BLaER1 (cell line): ENCODE measurements at regions not wholly inside any gene's neighbourhood (a gene's known extent, or its start where the extent isn't known, plus 50 kb on each side); places are given as distances from the start of the nearest gene placed in this dataset.
"Not testable (repeated sequence)": the region's sequence is repeated elsewhere in the genome, so short reads cannot be mapped to it uniquely, and the experiment has no call there.

Experiments
- H3K27ac ChIP-seq: shearing (Covaris generic); formaldehyde crosslinking; 2 replicates; pipeline ENCODE4 v1.8.1; 2022
- H3K27me3 ChIP-seq: shearing (Covaris generic); formaldehyde crosslinking; 2 replicates; pipeline ENCODE4 v1.8.1; 2022
- H3K36me3 ChIP-seq: shearing (Covaris generic); formaldehyde crosslinking; 2 replicates; pipeline ENCODE4 v1.8.1; 2022
- H3K4me1 ChIP-seq: shearing (Covaris generic); formaldehyde crosslinking; 2 replicates; pipeline ENCODE4 v1.8.1; 2022
- H3K4me2 ChIP-seq: shearing (Covaris generic); formaldehyde crosslinking; 2 replicates; pipeline ENCODE4 v1.8.1; 2022
- H3K4me3 ChIP-seq: shearing (Covaris generic); formaldehyde crosslinking; 2 replicates; pipeline ENCODE4 v1.8.1; 2022
- H3K9ac ChIP-seq: shearing (Covaris generic); formaldehyde crosslinking; 2 replicates; pipeline ENCODE4 v1.8.1; 2022
- H3K9me3 ChIP-seq: shearing (Covaris generic); formaldehyde crosslinking; 2 replicates; pipeline ENCODE4 v1.8.1; 2022
- H4K20me1 ChIP-seq: shearing (Covaris generic); formaldehyde crosslinking; 2 replicates; pipeline ENCODE4 v1.8.1; 2022
- Cebpa-rat ChIP-seq: shearing (Covaris generic); IDR thresholded peaks from 2 replicates; pipeline ENCODE4 v1.8.1; 2022

GRCh38 chr1:219560856-219561255, 52.0 kb downstream of the ZC3H11B start:
- no peaks in the 10 kb centered on the region for H3K4me1 ChIP-seq
- H3K36me3 ChIP-seq = no peaks in the 10 kb centered on the region
- no peak for TF ChIP-seq Cebpa-rat
- H3K27ac ChIP-seq = no peak overlapping the region
- H3K27me3 ChIP-seq = no peaks in the 10 kb centered on the region
- no peak overlapping the region for H3K9ac ChIP-seq
- no peaks in the 10 kb centered on the region for H3K9me3 ChIP-seq
- H3K4me3 ChIP-seq = no peak overlapping the region
- H4K20me1 ChIP-seq = no peaks in the 10 kb centered on the region
- H3K4me2 ChIP-seq = no peak overlapping the region

GRCh38 chr1:219559899-219560298, 53.0 kb downstream of the ZC3H11B start:
- H4K20me1 ChIP-seq = no peaks in the 10 kb centered on the region
- TF ChIP-seq Cebpa-rat = no peak
- no peaks in the 10 kb centered on the region for H3K4me1 ChIP-seq
- H3K27me3 ChIP-seq = no peaks in the 10 kb centered on the region
- H3K9ac ChIP-seq = no peak overlapping the region
- no peaks in the 10 kb centered on the region for H3K36me3 ChIP-seq
- H3K4me3 ChIP-seq = no peak overlapping the region
- no peak overlapping the region for H3K4me2 ChIP-seq
- H3K9me3 ChIP-seq = no peaks in the 10 kb centered on the region
- H3K27ac ChIP-seq = no peak overlapping the region

- no peak overlapping the region for H3K4me3 ChIP-seq
- no peaks in the 10 kb centered on the region for H3K9me3 ChIP-seq
- no peaks in the 10 kb centered on the region for H4K20me1 ChIP-seq
- H3K27ac ChIP-seq = no peak overlapping the region
- H3K4me1 ChIP-seq = no peaks in the 10 kb centered on the region
- H3K4me2 ChIP-seq = no peak overlapping the region
- no peaks in the 10 kb centered on the region for H3K36me3 ChIP-seq
- no peak for TF ChIP-seq Cebpa-rat
- H3K9ac ChIP-seq = no peak overlapping the region
- H3K27me3 ChIP-seq = no peaks in the 10 kb centered on the region
These were observed 57.1 kb downstream of the ZC3H11B start for GRCh38 chr1:219555806-219556205.

GRCh38 chr1:219555031-219555692, 57.7 kb downstream of the ZC3H11B start:
- H3K36me3 ChIP-seq = no peaks in the 10 kb centered on the region
- no peak overlapping the region for H3K4me3 ChIP-seq
- no peak overlapping the region for H3K27ac ChIP-seq
- TF ChIP-seq Cebpa-rat = no peak
- H3K9me3 ChIP-seq = no peaks in the 10 kb centered on the region
- H3K4me2 ChIP-seq = no peak overlapping the region
- no peak overlapping the region for H3K9ac ChIP-seq
- no peaks in the 10 kb centered on the region for H4K20me1 ChIP-seq
- no peaks in the 10 kb centered on the region for H3K27me3 ChIP-seq
- H3K4me1 ChIP-seq = peaks cover under 1% of the 10 kb centered on the region

- no peaks in the 10 kb centered on the region for H3K36me3 ChIP-seq
- no peak overlapping the region for H3K27ac ChIP-seq
- no peak for TF ChIP-seq Cebpa-rat
- H3K9ac ChIP-seq = no peak overlapping the region
- H4K20me1 ChIP-seq = no peaks in the 10 kb centered on the region
- no peaks in the 10 kb centered on the region for H3K27me3 ChIP-seq
- H3K9me3 ChIP-seq = no peaks in the 10 kb centered on the region
- H3K4me2 ChIP-seq = no peak overlapping the region
- H3K4me3 ChIP-seq = no peak overlapping the region
- H3K4me1 ChIP-seq = peaks cover 12% of the 10 kb centered on the region
These were observed 58.9 kb downstream of the ZC3H11B start for GRCh38 chr1:219553934-219554502.

GRCh38 chr1:219550201-219550600, 62.7 kb downstream of the ZC3H11B start:
- Histone ChIP-seq H3K36me3 (no peaks in the 10 kb centered on the region), H3K9me3 (0 out of 2 replicates have a peak, but pooled peaks cover 10% of the 10 kb centered on the region), H3K27ac (no peak overlapping the region), H3K4me1 (peaks cover 16% of the 10 kb centered on the region), H3K4me3 (no peak overlapping the region), H3K4me2 (peak overlapping the region; percentile 48), H3K9ac (no peak overlapping the region), H4K20me1 (no peaks in the 10 kb centered on the region), H3K27me3 (no peaks in the 10 kb centered on the region)
- TF ChIP-seq Cebpa-rat = no peak

- H3K27ac ChIP-seq = no peak overlapping the region
- no peaks in the 10 kb centered on the region for H3K36me3 ChIP-seq
- H3K9me3 ChIP-seq = 0 out of 2 replicates have a peak, but pooled peaks cover 10% of the 10 kb centered on the region
- H3K27me3 ChIP-seq = no peaks in the 10 kb centered on the region
- peaks cover 16% of the 10 kb centered on the region for H3K4me1 ChIP-seq
- no peak for TF ChIP-seq Cebpa-rat
- H3K4me3 ChIP-seq = no peak overlapping the region
- H3K4me2 ChIP-seq = peak overlapping the region; percentile 48
- H3K9ac ChIP-seq = no peak overlapping the region
- no peaks in the 10 kb centered on the region for H4K20me1 ChIP-seq
These were observed 63.7 kb downstream of the ZC3H11B start for GRCh38 chr1:219549215-219549614.

- Histone ChIP-seq H3K27ac (no peak overlapping the region), H4K20me1 (no peaks in the 10 kb centered on the region)
- TF ChIP-seq Cebpa-rat = no peak
These were observed 64.5 kb downstream of the ZC3H11B start for GRCh38 chr1:219548386-219548785.

GRCh38 chr1:219545756-219546155, 67.1 kb downstream of the ZC3H11B start:
- not testable (repeated sequence) for H3K27ac ChIP-seq, H3K9me3 ChIP-seq, H3K36me3 ChIP-seq, H3K27me3 ChIP-seq, H3K9ac ChIP-seq, H4K20me1 ChIP-seq, H3K4me2 ChIP-seq, H3K4me3 ChIP-seq
- H3K4me1 ChIP-seq = peaks cover 16% of the 10 kb centered on the region

More at GRCh38 chr1:219548386-219548785, 64.5 kb downstream of the ZC3H11B start:
- no peak overlapping the region for H3K4me3 ChIP-seq
- no peak overlapping the region for H3K4me2 ChIP-seq
- H3K4me1 ChIP-seq = peaks cover 16% of the 10 kb centered on the region
- H3K36me3 ChIP-seq = no peaks in the 10 kb centered on the region
- no peaks in the 10 kb centered on the region for H3K27me3 ChIP-seq
- H3K9ac ChIP-seq = no peak overlapping the region
- H3K9me3 ChIP-seq = 0 out of 2 replicates have a peak, but pooled peaks cover 10% of the 10 kb centered on the region

- H3K27ac ChIP-seq = no peak overlapping the region
- no peaks in the 10 kb centered on the region for H4K20me1 ChIP-seq
- H3K9ac ChIP-seq = no peak overlapping the region
- H3K27me3 ChIP-seq = no peaks in the 10 kb centered on the region
- H3K4me3 ChIP-seq = no peak overlapping the region
- no peaks in the 10 kb centered on the region for H3K36me3 ChIP-seq
- peaks cover 7% of the 10 kb centered on the region for H3K4me1 ChIP-seq
- no peak overlapping the region for H3K4me2 ChIP-seq
- H3K9me3 ChIP-seq = 0 out of 2 replicates have a peak, but pooled peaks cover 10% of the 10 kb centered on the region
- no peak for TF ChIP-seq Cebpa-rat
These were observed 68.6 kb downstream of the ZC3H11B start for GRCh38 chr1:219544163-219544846.
